ENCODE measurements at regions not wholly inside any gene's neighbourhood (a gene's known extent, or its start where the extent isn't known, plus 50 kb on each side); places are given as distances from the start of the nearest gene placed in this dataset.
"Not testable (repeated sequence)": the region's sequence is repeated elsewhere in the genome, so short reads cannot be mapped to it uniquely, and the experiment has no call there.

GRCh38 chr12:96085475-96085874 lies 50.1 kb upstream of the LTA4H start:
- no peak overlapping the region for H2AFZ ChIP-seq (ENCODE audit: low read length, unreplicated experiment)
- H3K79me2 ChIP-seq (ENCODE audit: control insufficient read depth, insufficient read depth, low read length, unreplicated experiment): no peaks in the 10 kb centered on the region
- H3K36me3 ChIP-seq (ENCODE audit: insufficient read depth, low read length): no peaks in the 10 kb centered on the region
- no peaks in the 10 kb centered on the region for H3K27me3 ChIP-seq (ENCODE audit: insufficient read depth, low read length)
- H3K4me3 ChIP-seq (ENCODE audit: low read depth, low read length): no peak overlapping the region
- no peaks in the 10 kb centered on the region for H3K4me1 ChIP-seq (ENCODE audit: control insufficient read depth, insufficient read depth, low read length, unreplicated experiment)
- H3K27ac ChIP-seq (ENCODE audit: low read depth, low read length): no peak overlapping the region

GRCh38 chr12:96086190-96086589 lies 50.8 kb upstream of the LTA4H start:
- H3K36me3 ChIP-seq (ENCODE audit: insufficient read depth, low read length); H3K79me2 ChIP-seq (ENCODE audit: control insufficient read depth, insufficient read depth, low read length, unreplicated experiment); H3K4me1 ChIP-seq (ENCODE audit: control insufficient read depth, insufficient read depth, low read length, unreplicated experiment); H3K4me3 ChIP-seq (ENCODE audit: low read depth, low read length); H3K27ac ChIP-seq (ENCODE audit: low read depth, low read length); H2AFZ ChIP-seq (ENCODE audit: low read length, unreplicated experiment); H3K27me3 ChIP-seq (ENCODE audit: insufficient read depth, low read length): not testable (repeated sequence)

GRCh38 chr12:96091833-96092232 lies 56.4 kb upstream of the LTA4H start:
- H3K4me1 ChIP-seq (ENCODE audit: control insufficient read depth, insufficient read depth, low read length, unreplicated experiment): no peaks in the 10 kb centered on the region
- H3K4me3 ChIP-seq (ENCODE audit: low read depth, low read length): no peak overlapping the region
- H2AFZ ChIP-seq (ENCODE audit: low read length, unreplicated experiment): no peak overlapping the region
- H3K36me3 ChIP-seq (ENCODE audit: insufficient read depth, low read length): no peaks in the 10 kb centered on the region
- no peaks in the 10 kb centered on the region for H3K27me3 ChIP-seq (ENCODE audit: insufficient read depth, low read length)
- no peak overlapping the region for H3K27ac ChIP-seq (ENCODE audit: low read depth, low read length)
- no peaks in the 10 kb centered on the region for H3K79me2 ChIP-seq (ENCODE audit: control insufficient read depth, insufficient read depth, low read length, unreplicated experiment)

- Histone ChIP-seq H3K4me3 (ENCODE audit: low read depth, low read length) (no peak overlapping the region), H3K27ac (ENCODE audit: low read depth, low read length) (no peak overlapping the region), H2AFZ (ENCODE audit: low read length, unreplicated experiment) (no peak overlapping the region), H3K36me3 (ENCODE audit: insufficient read depth, low read length) (no peaks in the 10 kb centered on the region), H3K79me2 (ENCODE audit: control insufficient read depth, insufficient read depth, low read length, unreplicated experiment) (no peaks in the 10 kb centered on the region), H3K4me1 (ENCODE audit: control insufficient read depth, insufficient read depth, low read length, unreplicated experiment) (no peaks in the 10 kb centered on the region), H3K27me3 (ENCODE audit: insufficient read depth, low read length) (no peaks in the 10 kb centered on the region)
These were observed 58.3 kb upstream of the LTA4H start for GRCh38 chr12:96093543-96094196.

GRCh38 chr12:96094201-96094600 lies 58.8 kb upstream of the LTA4H start:
- H3K36me3 ChIP-seq (ENCODE audit: insufficient read depth, low read length): no peaks in the 10 kb centered on the region
- no peaks in the 10 kb centered on the region for H3K27me3 ChIP-seq (ENCODE audit: insufficient read depth, low read length)
- H3K4me3 ChIP-seq (ENCODE audit: low read depth, low read length): no peak overlapping the region
- no peak overlapping the region for H2AFZ ChIP-seq (ENCODE audit: low read length, unreplicated experiment)
- no peaks in the 10 kb centered on the region for H3K79me2 ChIP-seq (ENCODE audit: control insufficient read depth, insufficient read depth, low read length, unreplicated experiment)
- H3K27ac ChIP-seq (ENCODE audit: low read depth, low read length): no peak overlapping the region
- no peaks in the 10 kb centered on the region for H3K4me1 ChIP-seq (ENCODE audit: control insufficient read depth, insufficient read depth, low read length, unreplicated experiment)

- Histone ChIP-seq H3K4me1 (ENCODE audit: control insufficient read depth, insufficient read depth, low read length, unreplicated experiment) (no peaks in the 10 kb centered on the region), H3K27ac (ENCODE audit: low read depth, low read length) (no peak overlapping the region), H3K79me2 (ENCODE audit: control insufficient read depth, insufficient read depth, low read length, unreplicated experiment) (no peaks in the 10 kb centered on the region), H3K27me3 (ENCODE audit: insufficient read depth, low read length) (no peaks in the 10 kb centered on the region), H2AFZ (ENCODE audit: low read length, unreplicated experiment) (no peak overlapping the region), H3K4me3 (ENCODE audit: low read depth, low read length) (no peak overlapping the region), H3K36me3 (ENCODE audit: insufficient read depth, low read length) (no peaks in the 10 kb centered on the region)
These were observed 63.2 kb upstream of the LTA4H start for GRCh38 chr12:96098631-96099030.

- H3K27me3 ChIP-seq (ENCODE audit: insufficient read depth, low read length): no peaks in the 10 kb centered on the region
- H3K79me2 ChIP-seq (ENCODE audit: control insufficient read depth, insufficient read depth, low read length, unreplicated experiment): no peaks in the 10 kb centered on the region
- no peak overlapping the region for H3K27ac ChIP-seq (ENCODE audit: low read depth, low read length)
- H3K4me3 ChIP-seq (ENCODE audit: low read depth, low read length): no peak overlapping the region
- no peaks in the 10 kb centered on the region for H3K36me3 ChIP-seq (ENCODE audit: insufficient read depth, low read length)
- H2AFZ ChIP-seq (ENCODE audit: low read length, unreplicated experiment): no peak overlapping the region
- H3K4me1 ChIP-seq (ENCODE audit: control insufficient read depth, insufficient read depth, low read length, unreplicated experiment): no peaks in the 10 kb centered on the region
These were observed 64.0 kb upstream of the LTA4H start for GRCh38 chr12:96099421-96099820.

- H3K27ac ChIP-seq (ENCODE audit: low read depth, low read length): no peak overlapping the region
These were observed 64.6 kb upstream of the LTA4H start for GRCh38 chr12:96099986-96100385.

GRCh38 chr12:96101806-96102205 lies 66.4 kb upstream of the LTA4H start:
- H3K79me2 ChIP-seq (ENCODE audit: control insufficient read depth, insufficient read depth, low read length, unreplicated experiment): no peaks in the 10 kb centered on the region
- no peak overlapping the region for H3K4me3 ChIP-seq (ENCODE audit: low read depth, low read length)
- H3K27ac ChIP-seq (ENCODE audit: low read depth, low read length): no peak overlapping the region
- H3K36me3 ChIP-seq (ENCODE audit: insufficient read depth, low read length): no peaks in the 10 kb centered on the region
- no peaks in the 10 kb centered on the region for H3K27me3 ChIP-seq (ENCODE audit: insufficient read depth, low read length)
- no peaks in the 10 kb centered on the region for H3K4me1 ChIP-seq (ENCODE audit: control insufficient read depth, insufficient read depth, low read length, unreplicated experiment)
- no peak overlapping the region for H2AFZ ChIP-seq (ENCODE audit: low read length, unreplicated experiment)

More at GRCh38 chr12:96099986-96100385, 64.6 kb upstream of the LTA4H start:
- no peaks in the 10 kb centered on the region for H3K79me2 ChIP-seq (ENCODE audit: control insufficient read depth, insufficient read depth, low read length, unreplicated experiment)
- H3K27me3 ChIP-seq (ENCODE audit: insufficient read depth, low read length): no peaks in the 10 kb centered on the region
- H3K4me3 ChIP-seq (ENCODE audit: low read depth, low read length): no peak overlapping the region
- H2AFZ ChIP-seq (ENCODE audit: low read length, unreplicated experiment): no peak overlapping the region
- no peaks in the 10 kb centered on the region for H3K4me1 ChIP-seq (ENCODE audit: control insufficient read depth, insufficient read depth, low read length, unreplicated experiment)
- H3K36me3 ChIP-seq (ENCODE audit: insufficient read depth, low read length): no peaks in the 10 kb centered on the region

- H3K27ac ChIP-seq (ENCODE audit: low read depth, low read length): no peak overlapping the region
- no peaks in the 10 kb centered on the region for H3K79me2 ChIP-seq (ENCODE audit: control insufficient read depth, insufficient read depth, low read length, unreplicated experiment)
- no peaks in the 10 kb centered on the region for H3K36me3 ChIP-seq (ENCODE audit: insufficient read depth, low read length)
- no peaks in the 10 kb centered on the region for H3K27me3 ChIP-seq (ENCODE audit: insufficient read depth, low read length)
- H3K4me1 ChIP-seq (ENCODE audit: control insufficient read depth, insufficient read depth, low read length, unreplicated experiment): no peaks in the 10 kb centered on the region
- H2AFZ ChIP-seq (ENCODE audit: low read length, unreplicated experiment): no peak overlapping the region
- H3K4me3 ChIP-seq (ENCODE audit: low read depth, low read length): no peak overlapping the region
These were observed 67.8 kb upstream of the LTA4H start for GRCh38 chr12:96103067-96103644.

- Histone ChIP-seq H2AFZ (ENCODE audit: low read length, unreplicated experiment) (no peak overlapping the region), H3K4me1 (ENCODE audit: control insufficient read depth, insufficient read depth, low read length, unreplicated experiment) (no peaks in the 10 kb centered on the region), H3K27ac (ENCODE audit: low read depth, low read length) (no peak overlapping the region), H3K79me2 (ENCODE audit: control insufficient read depth, insufficient read depth, low read length, unreplicated experiment) (no peaks in the 10 kb centered on the region), H3K36me3 (ENCODE audit: insufficient read depth, low read length) (no peaks in the 10 kb centered on the region), H3K27me3 (ENCODE audit: insufficient read depth, low read length) (no peaks in the 10 kb centered on the region), H3K4me3 (ENCODE audit: low read depth, low read length) (no peak overlapping the region)
These were observed 69.2 kb upstream of the LTA4H start for GRCh38 chr12:96104566-96104965.

Measured in ACC112 (cell line).